T-helper 2 cell treated with Interferon-gamma antibody and Interleukin-4, amounts not matched to agents 5 μg/mL and 100 μg/mL, for 36 hours (primary cell): ENCODE measurements at regions not wholly inside any gene's neighbourhood (a gene's known extent, or its start where the extent isn't known, plus 50 kb on each side); places are given as distances from the start of the nearest gene placed in this dataset.
"Not testable (repeated sequence)": the region's sequence is repeated elsewhere in the genome, so short reads cannot be mapped to it uniquely, and the experiment has no call there.

Experiments
- DNase-seq: peaks from one replicate; pipeline ENCODE4 v3.0.0; 2021; ENCODE audit warnings: low spot score
- H3K27ac Mint-ChIP-seq: one replicate; pipeline ENCODE4 v1.8.0; 2021; ENCODE audit warnings: mild to moderate bottlenecking, mixed read lengths
- H3K27me3 Mint-ChIP-seq: one replicate; pipeline ENCODE4 v1.8.0; 2021; ENCODE audit warnings: low read depth, mixed read lengths
- H3K36me3 Mint-ChIP-seq: one replicate; pipeline ENCODE4 v1.8.0; 2021; ENCODE audit warnings: low read depth, mixed read lengths
- H3K4me1 Mint-ChIP-seq: one replicate; pipeline ENCODE4 v1.8.0; 2021; ENCODE audit warnings: low read depth, mixed read lengths
- H3K4me3 Mint-ChIP-seq: one replicate; pipeline ENCODE4 v1.8.0; 2022; ENCODE audit warnings: mild to moderate bottlenecking, moderate library complexity, mixed read lengths
- H3K9me3 Mint-ChIP-seq: one replicate; pipeline ENCODE4 v1.8.0; 2021; ENCODE audit warnings: mixed read lengths

GRCh38 chr4:18202486-18202885, 180.9 kb upstream of the LCORL start:
- H3K9me3 Mint-ChIP-seq, result no peaks in the 10 kb centered on the region
- no peak for DNase-seq
- no peaks in the 10 kb centered on the region for H3K27me3 Mint-ChIP-seq
- no peaks in the 10 kb centered on the region for H3K4me1 Mint-ChIP-seq
- no peak overlapping the region for H3K4me3 Mint-ChIP-seq
- no peaks in the 10 kb centered on the region for H3K36me3 Mint-ChIP-seq
- H3K27ac Mint-ChIP-seq, result no peak overlapping the region

GRCh38 chr4:18201885-18202284, 180.3 kb upstream of the LCORL start:
- H3K9me3 Mint-ChIP-seq, result no peaks in the 10 kb centered on the region
- DNase-seq, result no peak
- H3K4me1 Mint-ChIP-seq, result no peaks in the 10 kb centered on the region
- H3K36me3 Mint-ChIP-seq, result no peaks in the 10 kb centered on the region
- H3K27me3 Mint-ChIP-seq, result no peaks in the 10 kb centered on the region
- H3K27ac Mint-ChIP-seq, result no peak overlapping the region
- no peak overlapping the region for H3K4me3 Mint-ChIP-seq

- H3K9me3 Mint-ChIP-seq, result no peaks in the 10 kb centered on the region
- no peak overlapping the region for H3K27ac Mint-ChIP-seq
- H3K27me3 Mint-ChIP-seq, result no peaks in the 10 kb centered on the region
- H3K4me3 Mint-ChIP-seq, result no peak overlapping the region
- H3K4me1 Mint-ChIP-seq, result no peaks in the 10 kb centered on the region
- DNase-seq, result no peak
- H3K36me3 Mint-ChIP-seq, result no peaks in the 10 kb centered on the region
Observed at GRCh38 chr4:18198653-18199052, 177.1 kb upstream of the LCORL start.

GRCh38 chr4:18197467-18197866, 175.9 kb upstream of the LCORL start:
- H3K27ac Mint-ChIP-seq, result no peak overlapping the region

GRCh38 chr4:18194278-18194677, 172.7 kb upstream of the LCORL start:
- no peak overlapping the region for H3K27ac Mint-ChIP-seq
- H3K4me3 Mint-ChIP-seq, result no peak overlapping the region
- H3K36me3 Mint-ChIP-seq, result no peaks in the 10 kb centered on the region
- no peaks in the 10 kb centered on the region for H3K4me1 Mint-ChIP-seq
- H3K27me3 Mint-ChIP-seq, result peaks cover 2% of the 10 kb centered on the region
- no peaks in the 10 kb centered on the region for H3K9me3 Mint-ChIP-seq
- no peak for DNase-seq

More at GRCh38 chr4:18197467-18197866, 175.9 kb upstream of the LCORL start:
- no peak overlapping the region for H3K4me3 Mint-ChIP-seq
- DNase-seq, result no peak
- no peaks in the 10 kb centered on the region for H3K4me1 Mint-ChIP-seq
- no peaks in the 10 kb centered on the region for H3K36me3 Mint-ChIP-seq
- H3K27me3 Mint-ChIP-seq, result peaks cover 2% of the 10 kb centered on the region
- no peaks in the 10 kb centered on the region for H3K9me3 Mint-ChIP-seq

GRCh38 chr4:18192901-18193300, 171.3 kb upstream of the LCORL start:
- Mint-ChIP-seq H3K27ac (no peak overlapping the region), H3K36me3 (no peaks in the 10 kb centered on the region), H3K27me3 (peaks cover 2% of the 10 kb centered on the region), H3K9me3 (no peaks in the 10 kb centered on the region), H3K4me3 (no peak overlapping the region), H3K4me1 (no peaks in the 10 kb centered on the region)
- DNase-seq, result no peak

- H3K9me3 Mint-ChIP-seq, result no peaks in the 10 kb centered on the region
- no peaks in the 10 kb centered on the region for H3K27me3 Mint-ChIP-seq
- H3K27ac Mint-ChIP-seq, result no peak overlapping the region
- no peak for DNase-seq
- H3K4me1 Mint-ChIP-seq, result no peaks in the 10 kb centered on the region
- H3K36me3 Mint-ChIP-seq, result no peaks in the 10 kb centered on the region
- H3K4me3 Mint-ChIP-seq, result no peak overlapping the region
Observed at GRCh38 chr4:18185491-18185890, 163.9 kb upstream of the LCORL start.

GRCh38 chr4:18180892-18181291, 159.3 kb upstream of the LCORL start:
- H3K27me3 Mint-ChIP-seq, result no peaks in the 10 kb centered on the region
- H3K4me1 Mint-ChIP-seq, result no peaks in the 10 kb centered on the region
- no peak overlapping the region for H3K27ac Mint-ChIP-seq
- no peak for DNase-seq
- H3K4me3 Mint-ChIP-seq, result no peak overlapping the region
- H3K36me3 Mint-ChIP-seq, result no peaks in the 10 kb centered on the region
- no peaks in the 10 kb centered on the region for H3K9me3 Mint-ChIP-seq

- Mint-ChIP-seq H3K4me3 (no peak overlapping the region), H3K27ac (no peak overlapping the region), H3K4me1 (no peaks in the 10 kb centered on the region), H3K36me3 (no peaks in the 10 kb centered on the region), H3K27me3 (no peaks in the 10 kb centered on the region), H3K9me3 (no peaks in the 10 kb centered on the region)
- DNase-seq, result no peak
Observed at GRCh38 chr4:18180122-18180521, 158.6 kb upstream of the LCORL start.

- H3K9me3 Mint-ChIP-seq, result no peaks in the 10 kb centered on the region
- H3K27me3 Mint-ChIP-seq, result no peaks in the 10 kb centered on the region
- no peaks in the 10 kb centered on the region for H3K4me1 Mint-ChIP-seq
- DNase-seq, result no peak
- H3K36me3 Mint-ChIP-seq, result no peaks in the 10 kb centered on the region
- H3K27ac Mint-ChIP-seq, result no peak overlapping the region
- no peak overlapping the region for H3K4me3 Mint-ChIP-seq
Observed at GRCh38 chr4:18171896-18172295, 150.3 kb upstream of the LCORL start.

- H3K9me3 Mint-ChIP-seq, result peaks cover 2% of the 10 kb centered on the region
- H3K27ac Mint-ChIP-seq, result no peak overlapping the region
Observed at GRCh38 chr4:18167831-18168230, 146.3 kb upstream of the LCORL start.

GRCh38 chr4:18166925-18167324, 145.4 kb upstream of the LCORL start:
- Mint-ChIP-seq H3K36me3 (no peaks in the 10 kb centered on the region), H3K27me3 (no peaks in the 10 kb centered on the region), H3K27ac (no peak overlapping the region), H3K4me3 (no peak overlapping the region), H3K9me3 (peaks cover 5% of the 10 kb centered on the region), H3K4me1 (no peaks in the 10 kb centered on the region)
- DNase-seq, result no peak

More at GRCh38 chr4:18167831-18168230, 146.3 kb upstream of the LCORL start:
- Mint-ChIP-seq H3K4me3 (no peak overlapping the region), H3K36me3 (no peaks in the 10 kb centered on the region), H3K27me3 (no peaks in the 10 kb centered on the region), H3K4me1 (no peaks in the 10 kb centered on the region)
- DNase-seq, result no peak

- Mint-ChIP-seq H3K4me3 (no peak overlapping the region), H3K36me3 (no peaks in the 10 kb centered on the region), H3K27me3 (no peaks in the 10 kb centered on the region), H3K27ac (no peak overlapping the region), H3K4me1 (no peaks in the 10 kb centered on the region), H3K9me3 (peaks cover 5% of the 10 kb centered on the region)
- no peak for DNase-seq
Observed at GRCh38 chr4:18162453-18162852, 140.9 kb upstream of the LCORL start.

GRCh38 chr4:18159117-18159912, 137.8 kb upstream of the LCORL start:
- not testable (repeated sequence) for H3K36me3 Mint-ChIP-seq, DNase-seq, H3K4me1 Mint-ChIP-seq, H3K9me3 Mint-ChIP-seq, H3K27ac Mint-ChIP-seq, H3K27me3 Mint-ChIP-seq, H3K4me3 Mint-ChIP-seq
